GM21529 (cell line): ENCODE measurements at regions not wholly inside any gene's neighbourhood (a gene's known extent, or its start where the extent isn't known, plus 50 kb on each side); places are given as distances from the start of the nearest gene placed in this dataset.

Experiments
- ATAC-seq: cut with Tn5 transposase; IDR thresholded peaks from one replicate; pipeline ENCODE4 v1.9.1; 2021; ENCODE audit not compliant: unreplicated experiment

DNA sequence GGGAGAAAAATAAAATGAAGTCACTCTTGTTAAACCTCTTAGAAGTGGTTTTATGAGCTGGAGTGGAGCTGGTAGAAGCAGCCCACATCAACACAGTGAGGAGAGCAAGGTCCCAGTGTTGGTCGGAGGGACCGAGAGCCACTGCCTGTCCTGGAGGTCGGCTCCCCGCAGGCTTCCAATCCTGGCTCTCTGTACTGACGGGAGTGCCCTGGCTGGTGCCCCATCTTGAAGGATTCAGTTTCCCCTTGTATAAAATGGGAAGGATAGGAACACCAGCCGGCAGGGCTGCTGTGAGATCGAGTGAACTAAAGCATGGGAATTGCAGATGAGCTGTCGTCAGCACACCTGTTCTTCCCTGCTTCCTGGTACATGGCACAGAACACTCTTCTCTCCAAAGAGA is 104.3 kb upstream of the ID2 start:
- ATAC-seq = no peak

- no peak for ATAC-seq
Measured at GRCh38 chr2:8578335-8579244, 103.3 kb upstream of the ID2 start.

DNA sequence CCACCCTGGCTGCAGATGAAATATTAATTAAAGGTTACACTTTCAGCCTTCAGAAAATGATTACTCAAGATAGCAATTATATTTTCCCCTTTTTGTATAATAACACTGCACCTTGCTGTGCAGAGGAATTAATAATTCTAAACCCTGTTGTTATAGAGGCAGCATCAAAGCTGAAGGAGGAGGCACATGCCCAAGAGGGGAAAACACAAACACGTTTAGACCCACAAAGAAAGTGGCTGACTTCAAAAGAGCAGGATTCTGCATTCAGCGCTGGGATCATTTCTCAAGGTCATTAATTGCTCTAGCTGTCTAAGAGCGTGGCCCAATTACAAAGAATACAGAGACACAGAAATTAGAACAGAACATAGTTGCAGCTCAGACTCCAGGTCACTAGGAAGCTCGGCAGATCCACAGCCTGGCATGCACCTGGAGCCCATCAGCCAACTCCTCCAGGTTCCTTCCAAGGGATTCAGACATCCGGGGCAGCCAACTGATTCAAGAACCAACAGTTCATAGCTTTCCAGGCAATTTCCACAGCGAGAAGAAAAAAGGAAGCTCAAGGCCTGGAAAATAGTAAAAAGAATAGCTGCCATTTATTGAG is 102.3 kb upstream of the ID2 start:
- no peak for ATAC-seq

DNA sequence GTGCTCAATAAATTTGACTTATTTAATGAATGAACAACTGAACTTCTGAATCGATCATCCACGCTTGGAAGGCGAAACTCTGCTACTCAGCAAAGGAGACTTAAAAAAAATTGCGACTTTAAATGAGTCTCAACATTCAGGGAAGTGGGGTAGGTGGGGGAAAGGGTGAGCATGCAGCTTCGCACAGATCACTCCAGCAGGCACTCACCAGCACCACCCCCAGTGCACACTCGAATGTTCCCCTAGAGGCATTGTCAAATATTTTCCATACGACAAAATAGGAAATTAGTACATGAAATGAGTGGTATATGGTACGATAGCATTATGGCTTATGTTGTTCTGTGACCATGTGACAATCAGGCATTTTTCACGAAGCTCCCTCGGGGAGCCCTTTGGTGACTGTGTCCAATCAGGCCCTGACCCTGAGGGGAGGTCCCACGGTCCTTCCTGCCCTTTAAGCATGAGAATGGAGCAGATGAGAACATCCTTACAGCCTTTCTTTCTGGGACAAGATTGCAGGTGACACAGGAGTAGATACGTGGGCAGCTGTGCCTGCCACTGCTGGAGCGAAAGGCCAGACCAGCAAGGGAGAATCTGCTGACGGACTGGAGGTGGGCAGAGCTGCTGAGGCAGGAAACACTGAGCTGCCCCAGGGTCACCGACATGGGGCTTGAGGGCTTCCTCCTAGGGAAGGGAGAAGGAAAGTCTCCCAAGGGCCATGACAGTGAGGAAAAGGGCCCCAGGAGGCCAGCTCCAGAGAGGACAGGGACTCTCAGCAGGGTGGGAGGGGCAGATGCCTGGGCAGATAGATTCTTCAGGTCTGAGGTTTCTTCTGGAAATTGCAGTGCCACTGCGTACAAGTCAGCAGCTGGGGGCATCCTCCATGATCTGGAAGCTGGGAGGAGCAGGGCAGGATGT is 101.3 kb upstream of the ID2 start:
- ATAC-seq = no peak

DNA sequence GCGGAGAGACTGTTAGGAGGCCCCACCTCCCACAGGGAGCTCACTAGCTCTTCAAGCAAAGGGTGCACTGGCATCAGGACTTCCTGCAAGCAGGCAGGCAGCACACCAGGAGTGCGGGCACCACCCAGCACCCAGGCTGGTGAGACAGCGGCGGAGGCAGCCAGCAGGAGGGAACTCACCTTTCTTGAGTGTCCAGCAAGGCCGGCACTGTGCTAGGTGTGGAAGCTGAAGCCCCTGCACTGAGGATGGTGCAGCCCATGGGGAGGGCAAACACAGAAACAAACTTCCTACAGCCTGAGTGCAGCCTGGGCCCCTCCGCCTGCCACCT is 100.7 kb upstream of the ID2 start:
- ATAC-seq = no peak

GRCh38 chr2:8581601-8582041 is 100.2 kb upstream of the ID2 start:
- ATAC-seq = no peak

GRCh38 chr2:8582191-8582590 is 99.7 kb upstream of the ID2 start:
- ATAC-seq = no peak

DNA sequence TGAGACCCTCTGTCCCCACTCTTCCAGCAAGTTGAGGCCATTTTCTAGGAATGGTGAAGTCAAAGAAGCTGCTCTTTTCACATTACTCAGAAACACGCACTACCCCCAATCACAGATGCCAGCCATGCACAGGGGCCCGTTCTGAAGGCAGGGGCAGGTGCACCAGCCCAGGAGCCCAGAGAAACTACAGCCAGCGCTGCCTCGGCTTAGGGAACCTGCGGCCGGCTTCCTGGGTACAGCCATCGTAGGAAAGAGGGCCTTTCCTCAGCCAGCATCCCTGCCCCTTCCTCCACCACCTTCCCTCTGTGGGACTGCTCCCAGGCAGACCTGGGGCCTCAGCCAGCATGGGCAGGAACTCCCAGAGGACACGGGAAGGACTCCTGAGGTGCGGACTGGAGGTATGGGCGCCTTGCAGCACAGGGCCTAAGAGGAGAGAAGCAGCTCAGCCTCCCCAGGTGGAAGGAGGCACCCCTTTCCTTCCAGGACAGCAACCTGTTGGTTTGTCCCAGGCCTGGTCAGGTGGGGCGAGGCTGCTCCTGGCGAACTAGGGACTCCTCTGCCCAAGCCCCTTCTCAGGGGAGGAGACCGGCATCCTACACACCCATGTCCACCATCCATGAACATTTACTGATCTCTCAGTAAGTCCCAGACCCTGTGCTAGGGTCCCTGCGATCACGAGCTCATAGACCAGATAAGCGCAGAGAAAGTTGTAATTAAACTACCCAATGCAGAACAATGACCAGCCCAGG is 99.0 kb upstream of the ID2 start:
- no peak for ATAC-seq

DNA sequence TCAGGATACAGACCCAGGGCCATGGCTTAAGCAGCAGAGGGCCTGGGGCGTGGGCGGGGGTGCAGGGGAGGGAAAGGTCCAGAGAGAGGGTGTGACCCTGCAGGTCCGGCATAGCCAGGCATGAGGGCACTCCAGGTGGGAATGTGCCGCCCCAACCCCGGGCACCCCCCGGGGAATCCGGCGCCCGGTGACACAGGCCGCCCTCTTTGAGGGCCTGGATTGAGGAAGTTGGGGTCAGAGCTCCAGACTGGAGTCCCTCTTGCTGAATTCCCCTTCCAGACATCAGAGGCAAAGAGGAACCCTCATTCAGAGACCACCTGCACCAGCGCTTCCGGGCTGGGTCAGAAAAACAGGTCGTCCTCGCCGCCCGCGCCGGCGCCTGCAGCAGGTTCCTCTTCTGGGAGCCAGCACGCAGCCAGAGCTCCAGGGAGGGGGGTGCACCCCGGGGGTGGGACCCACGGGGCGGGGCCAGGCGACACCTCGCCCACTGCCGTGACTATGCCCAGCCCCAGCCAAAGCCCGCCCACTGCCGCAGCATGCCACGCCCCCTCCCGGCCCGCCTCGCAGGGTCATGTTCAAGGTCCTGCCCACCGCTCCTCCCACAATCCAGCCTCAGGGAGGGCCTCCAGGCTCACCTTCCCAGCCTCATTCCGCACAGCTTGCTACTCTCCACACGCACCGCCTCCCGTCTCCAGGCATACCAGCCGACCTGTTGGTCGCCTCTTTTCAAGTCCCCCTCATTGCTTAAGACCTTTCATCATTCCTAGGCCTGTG is 98.3 kb upstream of the ID2 start:
- ATAC-seq = peak; percentile 85

DNA sequence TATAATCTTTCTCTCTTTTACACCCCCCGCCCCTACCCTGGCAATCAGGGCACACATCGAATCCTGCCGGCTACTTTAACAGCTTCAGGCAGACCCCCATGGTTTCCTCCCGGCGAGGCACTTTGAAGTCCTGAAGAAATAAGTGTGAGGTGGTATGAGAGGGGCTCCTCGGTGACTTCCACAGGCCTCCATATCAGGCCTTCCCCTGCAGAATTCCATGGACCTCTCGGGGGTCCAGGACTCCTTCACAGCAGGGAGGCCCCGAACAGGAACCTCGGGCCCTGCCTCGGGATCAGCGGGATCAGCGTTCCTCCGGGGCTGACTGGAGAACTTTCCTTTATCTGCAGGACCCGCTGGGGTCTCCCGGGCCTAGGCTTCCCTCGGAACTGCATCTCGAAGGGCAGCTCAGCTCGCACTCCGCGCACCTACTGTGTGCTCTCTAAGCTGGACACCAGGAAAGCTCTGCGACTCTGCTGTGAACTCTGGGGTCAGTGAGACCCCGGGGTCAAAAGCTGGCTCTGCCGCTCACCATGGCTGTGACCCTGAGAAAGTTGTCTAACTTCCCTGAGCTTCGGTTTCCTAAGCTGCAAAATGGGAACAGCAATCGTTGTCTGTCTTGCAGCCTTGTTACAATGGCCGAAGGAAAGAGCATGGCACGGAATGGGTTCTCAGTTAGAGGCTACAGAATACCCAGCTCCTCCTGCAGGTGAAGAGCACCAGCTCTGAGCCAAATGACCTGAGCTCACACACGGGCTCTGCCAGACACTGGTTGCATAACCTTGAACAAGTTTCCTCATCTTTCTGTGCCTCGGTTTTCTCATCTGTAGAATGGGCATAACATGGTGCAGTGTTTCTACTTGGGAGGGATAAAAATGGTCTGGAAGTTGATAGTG is 97.4 kb upstream of the ID2 start:
- ATAC-seq = no peak

DNA sequence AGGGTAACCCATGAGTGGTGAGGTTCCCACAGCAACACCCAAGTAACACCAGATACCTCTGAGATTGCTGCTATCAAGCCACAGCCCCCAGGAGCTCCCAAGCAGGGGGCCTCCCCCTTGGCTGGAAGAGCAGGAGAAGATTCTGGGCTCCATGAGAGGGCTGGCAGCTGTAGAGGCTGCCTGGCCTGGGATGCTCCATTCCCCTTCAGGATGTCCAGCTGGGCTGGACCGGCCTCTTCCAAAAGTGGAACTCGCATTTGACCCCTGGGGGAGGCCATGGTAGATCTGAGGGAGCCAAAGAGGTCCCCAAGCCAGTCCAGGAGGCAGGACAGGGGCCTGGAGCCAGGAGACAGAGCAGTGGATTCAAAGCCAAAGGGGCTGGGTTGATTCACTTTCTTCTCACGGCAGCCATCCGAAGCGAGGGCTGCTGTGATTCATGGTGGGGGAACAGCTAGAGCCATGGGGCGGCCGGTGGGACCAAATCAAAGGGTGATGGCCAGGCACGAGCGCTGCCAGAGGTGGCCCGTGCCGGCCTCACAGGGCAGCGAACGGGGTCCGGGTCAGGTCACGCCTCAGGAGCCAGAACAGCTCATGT is 95.3 kb upstream of the ID2 start:
- no peak for ATAC-seq

- no peak for ATAC-seq
Measured at GRCh38 chr2:8587251-8587791, 94.5 kb upstream of the ID2 start.

GRCh38 chr2:8587920-8588830 is 93.7 kb upstream of the ID2 start:
- no peak for ATAC-seq

DNA sequence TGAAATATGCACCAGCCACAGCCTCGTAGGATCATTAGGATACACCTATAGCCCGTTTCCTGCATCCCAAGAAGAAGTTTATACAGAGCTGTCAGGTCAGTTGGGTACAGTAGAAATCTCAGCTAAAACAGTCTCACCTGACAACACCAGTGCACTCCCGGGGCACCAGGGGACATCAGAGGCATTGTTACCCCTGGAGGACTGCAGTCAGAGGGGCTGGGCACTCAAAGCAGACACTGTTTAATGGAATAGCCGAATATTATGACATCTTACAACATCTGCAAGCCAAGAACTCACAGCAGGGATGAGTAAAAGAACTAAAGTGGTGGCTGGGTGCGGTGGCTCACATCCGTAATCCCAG is 93.0 kb upstream of the ID2 start:
- ATAC-seq = no peak

- no peak for ATAC-seq
Measured at GRCh38 chr2:8589721-8590120, 92.1 kb upstream of the ID2 start.

- no peak for ATAC-seq
Measured at GRCh38 chr2:8590938-8591337, 90.9 kb upstream of the ID2 start.

DNA sequence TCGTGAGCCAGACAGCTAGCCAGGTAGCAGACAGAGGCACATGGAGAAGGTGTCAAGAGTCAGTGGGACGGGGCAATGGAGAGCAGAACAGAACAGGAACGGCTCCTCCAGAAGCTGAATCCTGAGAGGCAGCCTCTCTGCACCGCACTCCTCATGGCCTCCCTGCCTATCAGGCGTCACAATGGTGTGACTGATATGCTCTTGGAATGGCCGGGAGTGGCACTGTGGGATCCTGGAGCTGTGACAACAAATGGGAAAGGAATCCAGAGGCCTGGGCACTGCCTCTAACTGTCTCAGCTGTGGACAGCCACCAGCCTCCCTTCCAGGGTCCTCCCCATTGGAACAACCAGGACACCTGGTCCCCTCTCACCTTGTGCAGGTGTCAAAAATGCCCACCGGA is 89.1 kb upstream of the ID2 start:
- no peak for ATAC-seq

DNA sequence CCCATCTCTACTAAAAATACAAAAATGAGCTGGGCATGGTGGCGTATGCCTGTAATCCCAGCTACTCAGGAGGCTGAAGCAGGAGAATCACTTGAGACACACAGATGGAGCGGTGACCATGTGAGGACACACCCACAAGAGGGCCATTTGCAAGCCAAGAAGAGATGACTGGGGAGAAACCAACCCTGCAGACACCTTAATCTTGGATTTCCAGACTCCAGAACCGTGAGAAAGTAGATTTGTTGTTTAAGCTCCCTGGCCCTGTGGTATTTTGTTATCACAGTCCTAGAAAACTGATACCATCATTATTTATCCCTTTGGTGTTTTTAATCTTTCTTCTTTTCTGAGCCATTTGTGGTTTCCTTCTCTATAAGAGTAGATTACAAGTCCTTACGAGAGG is 88.6 kb upstream of the ID2 start:
- no peak for ATAC-seq
